Pulmonary artery endothelial cell (primary cell): ENCODE measurements at regions not wholly inside any gene's neighbourhood (a gene's known extent, or its start where the extent isn't known, plus 50 kb on each side); places are given as distances from the start of the nearest gene placed in this dataset.
"Not testable (repeated sequence)": the region's sequence is repeated elsewhere in the genome, so short reads cannot be mapped to it uniquely, and the experiment has no call there.

ENCODE experiments used
- DNase-seq: peaks from one replicate; pipeline ENCODE4 v3.0.0-alpha.2; 2011; ENCODE audit warnings: low read depth, low spot score

GRCh38 chr12:91763654-91764370 is 381.8 kb downstream of the BTG1 start:
- DNase-seq, result no peak

- no peak for DNase-seq
Measured at GRCh38 chr12:91753649-91754048, 392.0 kb downstream of the BTG1 start.

- no peak for DNase-seq
Measured at GRCh38 chr12:91746976-91747375, 398.7 kb downstream of the BTG1 start.

GRCh38 chr12:91744597-91744996 is 401.0 kb downstream of the BTG1 start:
- no peak for DNase-seq

- no peak for DNase-seq
Measured at GRCh38 chr12:91743704-91744321, 401.8 kb downstream of the BTG1 start.

GRCh38 chr12:91743280-91743679 is 402.4 kb downstream of the BTG1 start:
- DNase-seq, result no peak

GRCh38 chr12:91741932-91742331 is 403.7 kb downstream of the BTG1 start:
- DNase-seq, result no peak

- DNase-seq, result not testable (repeated sequence)
Measured at GRCh38 chr12:91733846-91734245, 411.8 kb downstream of the BTG1 start.

- DNase-seq, result no peak
Measured at GRCh38 chr12:91732086-91732485, 413.6 kb downstream of the BTG1 start.

- no peak for DNase-seq
Measured at GRCh38 chr12:91729543-91729942, 416.1 kb downstream of the BTG1 start.

- no peak for DNase-seq
Measured at GRCh38 chr12:91723191-91723590, 422.5 kb downstream of the BTG1 start.

GRCh38 chr12:91722072-91722471 is 423.6 kb downstream of the BTG1 start:
- DNase-seq, result no peak

GRCh38 chr12:91721023-91721422 is 424.6 kb downstream of the BTG1 start:
- no peak for DNase-seq

GRCh38 chr12:91718326-91718725 is 427.3 kb downstream of the BTG1 start:
- DNase-seq, result no peak

- DNase-seq, result no peak
Measured at GRCh38 chr12:91717804-91718203, 427.8 kb downstream of the BTG1 start.

- DNase-seq, result not testable (repeated sequence)
Measured at GRCh38 chr12:91711925-91712324, 433.7 kb downstream of the BTG1 start.

- DNase-seq, result no peak
Measured at GRCh38 chr12:91706466-91706865, 439.2 kb downstream of the BTG1 start.

- DNase-seq, result no peak
Measured at GRCh38 chr12:91704446-91704845, 441.2 kb downstream of the BTG1 start.

GRCh38 chr12:91703491-91704283 is 442.0 kb downstream of the BTG1 start:
- no peak for DNase-seq

GRCh38 chr12:91702843-91703425 is 442.7 kb downstream of the BTG1 start:
- no peak for DNase-seq

- DNase-seq, result no peak
Measured at GRCh38 chr12:91695964-91696363, 449.7 kb downstream of the BTG1 start.

- DNase-seq, result not testable (repeated sequence)
Measured at GRCh38 chr12:91695406-91695805, 450.2 kb downstream of the BTG1 start.
